B cell (primary cell): ENCODE measurements at regions not wholly inside any gene's neighbourhood (a gene's known extent, or its start where the extent isn't known, plus 50 kb on each side); places are given as distances from the start of the nearest gene placed in this dataset.

ENCODE experiments used
- ATAC-seq: fragments of 200-7000 bp; cut with Tn5 transposase; one replicate; pipeline ENCODE4 v1.10.0; 2021; ENCODE audit warnings: low read depth, mild to moderate bottlenecking, moderate number of reproducible peaks, moderate library complexity
- CTCF ChIA-PET: fragments of 350-600 bp; sonication (Branson Sonifier 250); formaldehyde crosslinking; loops from one replicate; lab custom pipeline; 2021; ENCODE audit warnings: antibody characterized with exemption, inconsistent platforms; lab: Charles Lee
- POLR2A ChIA-PET: fragments of 350-600 bp; sonication (Branson Sonifier 250); formaldehyde crosslinking; loops from one replicate; lab custom pipeline; 2021; ENCODE audit warnings: antibody characterized with exemption; lab: Charles Lee
- DNase-seq: peaks from one replicate; pipeline ENCODE4 v3.0.0; 2013
- H2AFZ ChIP-seq: 2 replicates; pipeline ENCODE4 v1.6.1; 2012; ENCODE audit warnings: mild to moderate bottlenecking, low read depth, low read length; ENCODE audit not compliant: insufficient read depth, poor library complexity, severe bottlenecking
- H3K27ac ChIP-seq, 2 donors: 1 replicate in 1 of 2; 2 replicates in 1 of 2; pipeline ENCODE4 v1.5.1; 2012 to 2013; ENCODE audit warnings: low read length in 2 of 2, mild to moderate bottlenecking in 2 of 2, moderate library complexity in 1 of 2
- H3K27me3 ChIP-seq, 4 experiments: fragments of 200-600 bp in 1 of 4; sonication (generic) in 1 of 4; replicated peaks in 1 of 4; 1 replicate in 2 of 4; 2 replicates in 2 of 4; pipeline versions ENCODE4 v1.6.1 to v1.7.0; 2013 to 2016; ENCODE audit warnings: low read length in 3 of 4, mild to moderate bottlenecking in 2 of 4, mixed read lengths in 1 of 4, moderate library complexity in 1 of 4; ENCODE audit not compliant: insufficient read depth in 4 of 4, control insufficient read depth in 3 of 4; ENCODE audit errors: control extremely low read depth in 1 of 4
- H3K36me3 ChIP-seq, 2 experiments: replicated peaks in 1 of 2; 1 replicate in 1 of 2; 2 replicates in 1 of 2; pipeline versions ENCODE4 v1.6.1 to v1.7.1; 2013; ENCODE audit warnings: low read length in 1 of 2; ENCODE audit not compliant: insufficient read depth in 2 of 2, control insufficient read depth in 1 of 2; ENCODE audit errors: control extremely low read depth in 1 of 2, extremely low read depth in 1 of 2
- H3K4me1 ChIP-seq, 2 donors: fragments of 200-600 bp in 1 of 2; sonication (generic) in 1 of 2; 1 replicate in 1 of 2; 2 replicates in 1 of 2; pipeline versions ENCODE4 v1.5.1 to v1.6.1; 2013 to 2017; ENCODE audit warnings: low read length in 2 of 2; ENCODE audit not compliant: control insufficient read depth in 2 of 2, insufficient read depth in 2 of 2
- H3K4me2 ChIP-seq: replicated peaks from 2 replicates; pipeline ENCODE3; 2012; ENCODE audit warnings: mild to moderate bottlenecking, low read depth, low read length; ENCODE audit not compliant: poor library complexity, severe bottlenecking
- H3K4me3 ChIP-seq, 5 experiments: fragments of 200-600 bp in 1 of 5; sonication (generic) in 1 of 5; 1 replicate in 3 of 5; 2 replicates in 2 of 5; pipeline versions ENCODE4 v1.5.1 to v1.7.0; 2011 to 2016; ENCODE audit warnings: low read length in 4 of 5, mild to moderate bottlenecking in 4 of 5, low read depth in 2 of 5, control low read depth in 1 of 5, moderate library complexity in 1 of 5; ENCODE audit not compliant: insufficient read depth in 1 of 5; ENCODE audit errors: control extremely low read depth in 1 of 5, extremely low read depth in 1 of 5
- H3K79me2 ChIP-seq: fragments of 200-600 bp; sonication (generic); one replicate; pipeline ENCODE4 v1.6.0; 2016; ENCODE audit warnings: low read length; ENCODE audit not compliant: control insufficient read depth, insufficient read depth
- H3K9ac ChIP-seq: fragments of 200-600 bp; sonication (generic); 2 replicates; pipeline ENCODE4 v1.6.1; 2017; ENCODE audit warnings: mild to moderate bottlenecking, low read length, moderate library complexity
- H3K9me3 ChIP-seq, 3 donors: one replicate each; pipeline versions ENCODE4 v1.6.1 to v1.7.1; 2013; ENCODE audit warnings: low read length in 2 of 3; ENCODE audit not compliant: control insufficient read depth in 2 of 3, insufficient read depth in 1 of 3; ENCODE audit errors: control extremely low read depth in 1 of 3
- H4K20me1 ChIP-seq: 2 replicates; pipeline ENCODE4 v1.6.0; 2012; ENCODE audit warnings: mild to moderate bottlenecking, low read length; ENCODE audit not compliant: insufficient read depth, control insufficient read depth, poor library complexity, severe bottlenecking
- H3K27ac Mint-ChIP-seq: one replicate; pipeline ENCODE4 v1.8.0; 2021; ENCODE audit warnings: mixed read lengths
- H3K27me3 Mint-ChIP-seq: one replicate; pipeline ENCODE4 v1.8.0; 2021; ENCODE audit warnings: mixed read lengths
- H3K4me1 Mint-ChIP-seq: one replicate; pipeline ENCODE4 v1.8.0; 2021; ENCODE audit warnings: mixed read lengths
- H3K4me3 Mint-ChIP-seq: one replicate; pipeline ENCODE4 v1.8.0; 2021; ENCODE audit warnings: mixed read lengths
- H3K9me3 Mint-ChIP-seq: one replicate; pipeline ENCODE4 v1.8.0; 2022; ENCODE audit warnings: mixed read lengths; ENCODE audit not compliant: insufficient read depth
- EZH2 ChIP-seq: IDR thresholded peaks from 2 replicates; pipeline ENCODE4 v1.6.1; 2012; ENCODE audit warnings: borderline replicate concordance, low read depth, mild to moderate bottlenecking, moderate library complexity, low read length; ENCODE audit not compliant: insufficient read depth, poor library complexity, severe bottlenecking
- WGBS: methylation state at CpG from one replicate; pipeline ENCODE4 v1.1.5; 2013; ENCODE audit warnings: missing lambda C conversion rate; ENCODE audit not compliant: insufficient coverage; 5-methylcytosine and 5-hydroxymethylcytosine counted together
- intact Hi-C: fragments of 100-400 bp; cut with micrococcal nuclease; formaldehyde crosslinking; loops from one replicate; pipeline ENCODE4 v1.10.0; 2022
- TF ChIP-seq, protein P1 (sequence below): fragments of 200-600 bp; IDR thresholded peaks from one replicate; pipeline ENCODE4 v1.8.0; 2022; ENCODE audit warnings: antibody characterized with exemption, mild to moderate bottlenecking

DNA sequence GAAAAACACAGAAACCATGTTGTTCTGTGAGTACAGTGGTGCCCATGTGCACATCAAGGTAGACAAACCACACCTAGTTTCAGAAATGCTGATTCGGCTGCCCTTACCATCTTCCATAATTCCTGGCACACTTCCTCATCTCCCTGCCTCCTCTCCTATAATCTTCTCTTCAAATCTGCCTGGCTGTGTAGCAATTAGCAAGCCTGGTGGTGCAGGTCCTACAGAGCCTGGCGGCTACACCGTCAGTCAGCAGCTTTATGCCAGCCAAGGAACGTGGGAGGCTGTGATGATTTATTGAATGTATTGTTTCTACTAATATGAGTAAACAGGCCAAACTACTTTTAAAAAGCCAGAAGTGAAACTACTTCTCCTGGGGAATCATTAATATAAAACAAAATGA lies 106.8 kb downstream of the SEMA6D start:
- TF ChIP-seq, protein P1, sequence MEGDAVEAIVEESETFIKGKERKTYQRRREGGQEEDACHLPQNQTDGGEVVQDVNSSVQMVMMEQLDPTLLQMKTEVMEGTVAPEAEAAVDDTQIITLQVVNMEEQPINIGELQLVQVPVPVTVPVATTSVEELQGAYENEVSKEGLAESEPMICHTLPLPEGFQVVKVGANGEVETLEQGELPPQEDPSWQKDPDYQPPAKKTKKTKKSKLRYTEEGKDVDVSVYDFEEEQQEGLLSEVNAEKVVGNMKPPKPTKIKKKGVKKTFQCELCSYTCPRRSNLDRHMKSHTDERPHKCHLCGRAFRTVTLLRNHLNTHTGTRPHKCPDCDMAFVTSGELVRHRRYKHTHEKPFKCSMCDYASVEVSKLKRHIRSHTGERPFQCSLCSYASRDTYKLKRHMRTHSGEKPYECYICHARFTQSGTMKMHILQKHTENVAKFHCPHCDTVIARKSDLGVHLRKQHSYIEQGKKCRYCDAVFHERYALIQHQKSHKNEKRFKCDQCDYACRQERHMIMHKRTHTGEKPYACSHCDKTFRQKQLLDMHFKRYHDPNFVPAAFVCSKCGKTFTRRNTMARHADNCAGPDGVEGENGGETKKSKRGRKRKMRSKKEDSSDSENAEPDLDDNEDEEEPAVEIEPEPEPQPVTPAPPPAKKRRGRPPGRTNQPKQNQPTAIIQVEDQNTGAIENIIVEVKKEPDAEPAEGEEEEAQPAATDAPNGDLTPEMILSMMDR: no peak
- no peak for TF ChIP-seq EZH2
- ATAC-seq (no peak), DNase-seq (no peak)
- Mint-ChIP-seq H3K27me3 (no peaks in the 10 kb centered on the region), H3K9me3 (no peaks in the 10 kb centered on the region), H3K4me1 (peaks cover 11% of the 10 kb centered on the region), H3K27ac (no peak overlapping the region), H3K4me3 (no peak overlapping the region)
- H3K27ac ChIP-seq: no peak overlapping the region
- ChIA-PET CTCF (no interaction called here), POLR2A (no interaction called here)
- no peaks in the 10 kb centered on the region for H4K20me1 ChIP-seq
- no peaks in the 10 kb centered on the region for H3K27me3 ChIP-seq
- no peak overlapping the region for H3K4me2 ChIP-seq
- no peaks in the 10 kb centered on the region for H3K79me2 ChIP-seq
- H3K9ac ChIP-seq: no peak overlapping the region
- no peak overlapping the region for H3K4me3 ChIP-seq
- H3K4me1 ChIP-seq: no peaks in the 10 kb centered on the region
- H3K36me3 ChIP-seq: no peaks in the 10 kb centered on the region
- intact Hi-C loops: no loop called here
- no peak overlapping the region for H2AFZ ChIP-seq
- no peaks in the 10 kb centered on the region for H3K9me3 ChIP-seq
- 71% methylated on average over 1 of the region's 4 CpGs for WGBS

- no peaks in the 10 kb centered on the region for H3K9me3 Mint-ChIP-seq
- Histone ChIP-seq H3K27ac (no peak overlapping the region), H3K4me2 (no peak overlapping the region), H2AFZ (no peak overlapping the region), H3K9ac (no peak overlapping the region), H3K79me2 (no peaks in the 10 kb centered on the region), H3K27me3 (no peaks in the 10 kb centered on the region), H4K20me1 (no peaks in the 10 kb centered on the region), H3K4me3 (no peak overlapping the region), H3K9me3 (peaks cover 0 to 2% (median 0%) of the 10 kb centered on the region in 3 donors), H3K36me3 (no peaks in the 10 kb centered on the region), H3K4me1 (peaks cover 0 to 10% of the 10 kb centered on the region in 2 donors)
- ChIA-PET POLR2A (no interaction called here), CTCF (no interaction called here)
- 100% methylated on average over 1 of the region's 1 CpG for WGBS
- H3K27ac Mint-ChIP-seq: no peak overlapping the region
- H3K27me3 Mint-ChIP-seq: no peaks in the 10 kb centered on the region
- TF ChIP-seq, protein P1: no peak
- no peak for TF ChIP-seq EZH2
- no peak overlapping the region for H3K4me3 Mint-ChIP-seq
- ATAC-seq (no peak), DNase-seq (no peak)
- intact Hi-C loops: no loop called here
- peaks cover 14% of the 10 kb centered on the region for H3K4me1 Mint-ChIP-seq
Measured at GRCh38 chr15:47829667-47830066, 112.4 kb downstream of the SEMA6D start.
